GM18870 (cell line): ENCODE measurements at regions not wholly inside any gene's neighbourhood (a gene's known extent, or its start where the extent isn't known, plus 50 kb on each side); places are given as distances from the start of the nearest gene placed in this dataset.
A peak's percentile ranks its signal among the peaks of the same experiment; 100 is the strongest.

ENCODE experiments used
- ATAC-seq: cut with Tn5 transposase; IDR thresholded peaks from one replicate; pipeline ENCODE4 v1.9.1; 2021; ENCODE audit warnings: moderate library complexity; ENCODE audit not compliant: unreplicated experiment

DNA sequence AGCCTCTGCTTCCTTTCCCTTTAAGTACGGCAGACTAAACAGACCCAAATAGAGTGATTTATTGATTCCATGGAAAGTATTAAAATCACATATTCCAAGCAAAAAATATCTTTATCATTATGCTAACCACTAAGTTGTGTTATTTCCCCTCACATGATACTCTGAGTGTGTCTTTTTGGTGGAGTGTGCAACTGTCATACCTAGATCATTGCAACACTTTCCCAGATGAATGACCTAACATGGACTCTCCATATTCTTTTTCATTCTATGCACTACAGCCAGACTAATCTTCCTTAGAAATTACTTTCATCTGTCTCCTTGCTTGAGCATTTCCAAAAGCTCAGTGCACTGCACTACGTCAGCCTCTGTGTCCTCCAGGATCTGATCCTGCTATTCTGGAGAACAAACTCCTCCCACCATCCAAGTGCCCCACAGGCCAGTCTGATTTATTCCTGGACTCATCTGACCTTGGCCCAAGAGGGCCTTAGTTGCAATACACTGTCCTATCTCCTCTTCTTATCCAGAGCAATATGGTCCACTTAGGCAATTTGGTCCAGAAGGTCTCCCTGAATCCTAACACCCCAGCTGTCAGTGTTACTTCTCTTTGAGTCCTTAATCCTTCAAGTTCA, 263.3 kb upstream of the KLF6 start:
- no peak for ATAC-seq

DNA sequence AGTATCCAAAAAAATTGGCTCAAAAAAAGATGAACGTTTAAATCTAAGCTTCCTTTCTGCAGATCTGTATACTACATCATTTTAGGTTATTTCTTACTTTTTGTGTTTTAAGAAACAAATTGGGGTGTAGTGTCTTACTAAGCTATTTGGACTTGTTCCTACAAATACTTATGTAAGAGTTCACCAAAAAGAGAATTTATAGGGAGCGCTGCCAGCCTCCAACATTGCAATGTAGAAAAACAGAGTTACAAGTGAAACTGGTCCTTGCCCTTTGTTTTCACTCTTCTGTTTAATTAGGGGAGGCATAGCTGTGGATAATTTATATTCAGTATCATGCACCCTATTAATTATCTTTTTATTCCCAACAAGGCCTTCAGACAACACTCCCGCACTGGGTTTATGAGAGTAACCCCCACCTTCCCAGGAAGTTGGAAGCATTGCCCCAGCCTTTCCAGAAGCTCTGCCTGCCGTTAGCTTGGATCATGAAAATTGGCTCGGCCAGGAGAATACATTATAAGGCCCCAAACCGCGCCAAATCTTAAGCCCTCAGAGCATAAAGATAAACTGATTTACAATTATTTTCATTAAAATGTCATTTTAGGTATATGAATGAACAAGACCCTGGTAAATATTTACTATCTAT, 261.8 kb upstream of the KLF6 start:
- ATAC-seq: no peak

DNA sequence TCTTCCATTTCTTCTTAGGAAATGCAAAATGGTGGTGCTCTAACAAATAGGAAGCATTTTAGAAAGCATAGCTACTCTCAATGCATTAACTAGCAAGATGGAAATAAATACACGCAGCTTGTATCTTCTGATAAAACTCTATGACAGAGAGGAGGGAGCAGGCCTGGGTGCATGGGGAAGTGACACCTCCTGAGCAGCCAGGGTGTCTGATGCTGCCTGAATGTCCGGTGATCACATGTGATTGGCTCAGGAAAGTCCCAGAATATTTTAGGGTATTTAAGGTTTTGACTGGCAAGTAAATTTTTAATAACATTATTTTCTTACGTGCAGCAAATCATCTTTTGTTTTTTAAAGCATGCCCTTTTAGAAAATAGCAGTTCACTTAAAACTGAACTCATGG, 261.0 kb upstream of the KLF6 start:
- no peak for ATAC-seq

DNA sequence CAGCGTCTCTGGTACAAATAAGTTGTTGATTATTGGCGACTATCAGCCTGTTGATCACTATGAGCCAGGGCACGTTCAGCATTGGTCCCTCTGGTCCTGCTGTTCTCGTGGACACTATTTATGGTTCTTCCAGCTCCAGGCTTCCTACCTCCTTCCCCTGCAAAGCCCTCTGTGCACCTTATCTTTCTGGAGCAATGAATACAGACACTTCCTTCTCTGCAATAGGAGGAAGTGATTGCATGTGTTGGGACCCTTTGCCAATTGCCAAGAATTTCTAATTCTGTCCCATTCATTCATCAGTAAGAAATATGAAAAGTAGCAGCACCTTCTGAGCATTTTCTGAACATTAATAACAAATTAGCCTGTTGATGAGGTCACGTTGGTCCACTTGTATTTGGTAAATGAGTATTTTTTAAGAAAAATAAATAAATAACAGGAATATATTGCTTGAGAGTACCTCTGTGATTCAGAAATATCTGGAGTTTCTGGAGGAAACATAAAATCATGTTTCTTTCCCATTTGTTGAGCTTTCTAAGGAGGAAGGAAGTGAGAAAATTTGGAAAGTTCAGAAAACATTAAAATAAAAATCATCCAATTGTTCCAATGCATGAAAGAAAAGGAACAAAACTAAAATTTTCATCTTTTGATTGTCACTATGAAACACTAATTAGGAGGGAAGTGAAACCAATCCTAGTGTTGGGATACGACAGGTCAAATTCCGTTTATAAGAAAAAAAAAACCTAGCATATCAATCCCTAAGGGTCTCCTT, 259.1 kb upstream of the KLF6 start:
- ATAC-seq: no peak

DNA sequence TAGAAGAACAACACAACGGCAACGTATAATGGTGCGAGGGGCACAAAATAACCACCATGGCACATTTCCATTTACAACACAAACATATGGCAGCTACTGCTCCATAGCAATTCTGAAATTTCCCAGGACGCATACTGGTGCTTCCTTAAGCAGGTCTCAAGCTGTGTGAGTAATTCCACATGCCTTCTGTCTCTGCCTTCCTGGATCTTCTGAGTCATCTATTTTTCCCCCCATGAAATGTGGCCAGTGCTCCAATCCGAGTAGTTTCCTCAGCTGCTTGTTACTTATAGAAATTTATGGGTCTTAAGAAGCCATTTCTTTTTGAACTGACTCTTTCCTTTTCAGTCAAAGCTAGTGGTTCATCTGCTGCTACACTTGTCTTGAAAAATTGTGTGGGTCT, 256.6 kb upstream of the KLF6 start:
- ATAC-seq: no peak

DNA sequence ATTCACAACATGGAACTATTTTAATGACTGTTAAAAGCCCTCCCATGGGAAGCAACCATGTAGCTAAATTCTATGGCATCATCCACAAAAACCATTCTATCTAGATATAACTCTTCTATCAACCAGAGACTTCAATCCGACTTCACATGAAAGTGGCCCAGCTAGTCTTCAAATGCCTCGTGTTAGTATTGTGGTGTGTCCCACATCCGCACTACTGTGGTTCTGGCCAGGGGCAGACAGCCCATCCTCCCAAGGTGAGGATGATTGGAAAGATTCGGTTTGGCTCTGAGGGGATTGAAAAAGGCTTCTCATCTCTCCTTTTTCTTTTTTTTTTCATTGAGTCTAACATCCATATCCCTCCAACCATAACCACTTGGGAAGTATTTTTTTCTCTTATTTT, 253.0 kb upstream of the KLF6 start:
- ATAC-seq: no peak

- ATAC-seq: no peak
These were observed 250.6 kb upstream of the KLF6 start for GRCh38 chr10:4035599-4035945.

DNA sequence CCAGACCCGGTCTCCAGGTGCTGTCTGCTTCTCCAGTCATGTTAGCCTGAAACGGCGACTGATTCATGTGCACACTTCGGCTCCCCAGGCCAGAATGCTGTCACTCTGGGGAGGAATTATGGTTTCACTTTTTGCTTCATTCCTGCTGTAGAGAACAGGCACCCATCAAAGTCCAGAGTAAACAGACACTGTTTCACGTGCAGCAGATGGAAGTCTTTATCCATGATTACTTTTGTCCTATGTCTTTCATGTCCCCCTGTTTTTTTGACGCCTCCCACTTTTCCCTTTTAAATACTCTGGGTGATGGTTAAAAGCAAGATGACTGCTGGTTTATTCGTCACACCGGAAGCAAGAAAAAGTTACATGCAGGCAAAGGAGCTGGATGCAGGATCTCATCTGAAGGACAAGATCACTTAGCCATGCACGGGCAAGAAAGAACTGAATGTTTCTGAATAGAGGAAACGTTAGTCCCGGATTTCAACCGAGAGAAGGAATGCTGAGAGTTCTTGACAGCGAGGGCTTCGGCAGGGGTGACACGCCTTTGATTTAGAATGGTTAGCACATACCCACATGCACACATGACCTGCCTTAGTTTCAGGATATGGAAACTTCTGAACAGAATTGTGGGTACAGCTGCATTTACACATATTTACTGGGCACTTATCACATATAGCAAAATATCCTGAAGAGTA, 250.0 kb upstream of the KLF6 start:
- no peak for ATAC-seq

GRCh38 chr10:4033341-4033896, 248.4 kb upstream of the KLF6 start:
- peak; percentile 95 for ATAC-seq

DNA sequence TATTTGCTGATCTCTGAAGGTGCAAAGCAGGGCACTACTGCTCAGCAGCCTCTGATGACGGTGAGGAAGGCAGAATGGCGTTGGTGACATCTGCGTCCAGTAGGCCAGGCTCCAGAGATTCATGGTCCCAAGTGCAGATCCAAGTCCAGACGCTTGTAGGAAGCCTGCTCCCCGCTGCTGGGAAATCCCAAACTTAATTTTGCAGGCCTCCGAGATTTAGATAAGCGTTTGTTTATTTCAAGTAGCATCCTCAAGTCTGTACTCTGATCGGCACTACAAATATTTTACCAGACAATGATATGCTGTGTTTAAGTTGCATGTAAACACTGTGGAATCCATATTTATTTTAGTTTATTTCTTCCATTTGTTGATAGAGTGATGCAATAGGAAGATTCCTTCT, 244.9 kb upstream of the KLF6 start:
- no peak for ATAC-seq

- ATAC-seq: no peak
These were observed 244.0 kb upstream of the KLF6 start for GRCh38 chr10:4028854-4029583.

DNA sequence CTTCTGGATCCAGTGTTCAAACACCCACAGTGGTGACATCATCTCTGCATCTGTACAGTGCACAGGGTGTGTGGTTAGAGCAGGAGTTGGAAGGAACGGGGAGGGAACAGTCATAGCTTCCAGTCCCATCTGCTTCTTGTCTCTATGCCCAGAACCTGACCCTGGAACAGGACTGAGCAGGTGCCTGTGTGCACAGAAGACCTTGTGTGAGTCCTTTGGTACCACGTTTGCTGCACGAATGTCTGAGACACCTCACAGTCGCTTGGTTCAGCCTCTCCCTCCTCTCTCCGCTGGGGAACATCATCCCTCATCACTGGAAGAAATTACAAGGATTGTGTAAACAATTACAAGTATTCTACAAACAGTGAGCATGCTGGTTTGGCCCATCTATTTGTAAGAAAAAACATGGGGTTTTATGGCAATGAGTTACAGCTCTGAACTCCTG, 243.0 kb upstream of the KLF6 start:
- ATAC-seq: no peak

GRCh38 chr10:4025339-4025738, 240.3 kb upstream of the KLF6 start:
- no peak for ATAC-seq

DNA sequence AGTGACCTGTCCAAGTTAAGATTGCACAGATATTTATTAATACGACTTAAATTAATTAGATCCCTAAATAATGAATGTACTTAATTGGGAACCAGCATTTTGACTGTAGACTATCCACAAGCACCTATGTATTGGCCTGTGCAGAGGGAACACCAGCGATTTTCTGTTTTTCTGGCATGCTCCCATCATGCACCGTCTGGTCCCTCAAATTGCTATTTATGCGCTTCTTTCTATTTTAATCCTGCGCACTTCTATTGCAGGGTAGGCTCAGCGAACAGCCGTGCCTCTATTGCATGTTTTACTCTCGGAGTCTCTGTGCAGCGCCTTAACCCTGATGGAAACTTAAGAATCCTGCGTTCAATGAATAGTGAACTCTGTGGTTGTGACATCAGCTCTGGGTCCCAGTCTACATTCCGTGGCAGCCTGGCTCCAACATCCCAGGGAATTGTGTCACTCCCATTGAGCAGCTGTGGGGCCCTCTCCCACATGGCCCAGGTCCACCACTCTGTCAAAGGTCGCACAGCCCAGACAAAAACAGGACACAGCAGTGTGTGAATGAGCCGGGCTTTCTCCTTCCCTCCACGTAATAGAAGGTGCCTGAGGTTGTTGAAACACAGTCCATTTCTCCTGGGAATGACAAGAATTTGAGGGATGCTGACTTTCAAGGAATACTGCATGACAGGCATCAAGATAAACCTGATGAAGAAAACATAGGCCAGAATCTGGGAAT, 239.7 kb upstream of the KLF6 start:
- no peak for ATAC-seq

GRCh38 chr10:4024027-4024426, 239.0 kb upstream of the KLF6 start:
- ATAC-seq: no peak

GRCh38 chr10:4022473-4022872, 237.5 kb upstream of the KLF6 start:
- no peak for ATAC-seq

GRCh38 chr10:4020631-4021030, 235.6 kb upstream of the KLF6 start:
- ATAC-seq: no peak

- no peak for ATAC-seq
These were observed 233.1 kb upstream of the KLF6 start for GRCh38 chr10:4018054-4018511.

- no peak for ATAC-seq
These were observed 232.3 kb upstream of the KLF6 start for GRCh38 chr10:4017336-4017735.

- ATAC-seq: no peak
These were observed 231.3 kb upstream of the KLF6 start for GRCh38 chr10:4016214-4016740.
